Sigmoid colon (tissue), 6 donors: ENCODE measurements at regions not wholly inside any gene's neighbourhood (a gene's known extent, or its start where the extent isn't known, plus 50 kb on each side); places are given as distances from the start of the nearest gene placed in this dataset.

ENCODE experiments used
- DNase-seq: peaks from one replicate; pipeline ENCODE4 v3.0.0-alpha.2; 2019
- H3K27ac ChIP-seq, 4 donors: fragments of 200-600 bp; sonication (generic); one replicate each; pipeline ENCODE4 v1.5.1; 2016 to 2019; ENCODE audit warnings: mild to moderate bottlenecking in 1 of 4
- H3K27me3 ChIP-seq, 3 donors: fragments of 200-600 bp; sonication (generic); one replicate each; pipeline ENCODE4 v1.5.1; 2019; ENCODE audit warnings: mild to moderate bottlenecking in 1 of 3
- H3K36me3 ChIP-seq, 4 donors: fragments of 200-600 bp; sonication (generic); one replicate each; pipeline ENCODE4 v1.5.1; 2016 to 2019
- H3K4me1 ChIP-seq, 4 donors: fragments of 200-600 bp; sonication (generic); one replicate each; pipeline ENCODE4 v1.5.1; 2017 to 2019
- H3K4me3 ChIP-seq, 4 donors: fragments of 200-600 bp; sonication (generic); one replicate each; pipeline ENCODE4 v1.5.1; 2017 to 2019; ENCODE audit warnings: mild to moderate bottlenecking in 2 of 4, moderate library complexity in 1 of 4
- H3K9me3 ChIP-seq, 4 donors: fragments of 200-600 bp in 3 of 4; sonication (generic) in 3 of 4; one replicate each; pipeline versions ENCODE4 v1.5.1 to v1.6.1; 2013 to 2019
- CTCF ChIP-seq, 4 experiments: fragments of 450-650 bp in 3 of 4; fragments of 200-600 bp in 1 of 4; IDR thresholded peaks; one replicate each; pipeline ENCODE4 v1.5.1; 2016 to 2019; ENCODE audit warnings: antibody characterized with exemption in 4 of 4, mild to moderate bottlenecking in 3 of 4, moderate library complexity in 2 of 4
- EP300 ChIP-seq, 4 donors: sonication (generic); formaldehyde crosslinking; IDR thresholded peaks; one replicate each; pipeline ENCODE4 v1.6.1; 2017; ENCODE audit warnings: antibody characterized with exemption in 4 of 4
- POLR2A ChIP-seq, 2 donors: fragments of 450-650 bp; IDR thresholded peaks; one replicate each; pipeline ENCODE4 v1.6.1; 2016; ENCODE audit warnings: antibody characterized with exemption in 2 of 2, mild to moderate bottlenecking in 2 of 2, moderate library complexity in 2 of 2
- POLR2AphosphoS5 ChIP-seq, 4 donors: sonication (generic); formaldehyde crosslinking; IDR thresholded peaks; one replicate each; pipeline ENCODE4 v1.6.1; 2017; ENCODE audit warnings: antibody characterized with exemption in 4 of 4
- WGBS, 2 donors: extraction: QIAGEN DNeasy Blood & Tissue Kit; methylation state at CpG; one replicate each; pipeline ENCODE4 v1.1.7; 2013; 5-methylcytosine and 5-hydroxymethylcytosine counted together
- intact Hi-C: fragments of 100-400 bp; cut with DNase I; formaldehyde crosslinking; loops from one replicate; pipeline ENCODE4 v1.15.1; 2023
- donor health status: healthy with polysubstance abuse.
- donor health status: healthy.

DNA sequence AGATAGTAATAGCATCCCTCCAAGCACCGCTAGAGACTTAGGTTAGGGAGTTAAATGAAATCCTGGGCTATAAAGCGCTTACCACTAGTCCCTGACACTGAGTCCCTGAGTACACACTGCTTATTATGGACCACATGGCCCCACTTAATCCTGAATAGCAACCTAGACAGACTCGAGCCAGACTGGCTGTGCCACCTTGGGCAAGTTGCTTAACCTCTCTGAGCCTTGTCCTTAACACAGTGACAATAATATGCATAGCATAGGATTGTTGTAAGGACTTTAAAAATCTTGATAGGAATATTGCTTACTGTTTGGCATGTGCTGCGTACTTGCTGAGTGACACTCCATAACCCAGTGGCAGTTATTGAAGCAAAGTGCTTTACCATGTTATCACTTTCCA, 125.6 kb upstream of the SASH1 start:
- Histone ChIP-seq H3K4me1 (peaks cover 0 to 11% (median 10%) of the 10 kb centered on the region in 4 donors), H3K9me3 (no peaks in the 10 kb centered on the region), H3K27me3 (no peaks in the 10 kb centered on the region), H3K27ac (no peak overlapping the region), H3K4me3 (no peak overlapping the region), H3K36me3 (no peaks in the 10 kb centered on the region)
- intact Hi-C loops: no loop called here
- TF ChIP-seq CTCF (IDR thresholded peaks at IDR 0.05): no peak
- TF ChIP-seq EP300 (IDR thresholded peaks at IDR 0.05): no peak
- TF ChIP-seq POLR2A (IDR thresholded peaks at IDR 0.05): no peak
- no peak for TF ChIP-seq POLR2AphosphoS5 (IDR thresholded peaks at IDR 0.05)
- 93% methylated on average over 4 of the region's 4 CpGs for WGBS, 2 donors
- DNase-seq: no peak

DNA sequence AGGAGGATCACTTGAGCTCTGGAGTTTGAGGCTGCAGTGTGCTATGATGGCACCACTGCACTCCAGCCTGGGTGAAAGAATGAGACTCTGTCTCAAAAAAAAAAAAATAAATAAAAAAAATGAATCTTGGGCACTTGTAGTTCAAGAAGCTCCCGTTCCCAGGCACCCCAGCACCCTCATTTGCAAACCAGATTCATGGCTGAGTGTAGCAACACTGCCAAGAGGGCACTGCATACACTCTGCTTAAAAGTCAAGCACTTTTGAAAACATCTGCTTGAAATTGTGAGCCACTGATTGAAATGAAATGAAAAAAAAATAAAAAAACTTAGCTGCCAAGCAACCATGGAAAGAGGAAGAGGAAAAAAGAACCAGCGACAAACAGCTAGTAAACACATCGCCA, 124.7 kb upstream of the SASH1 start:
- WGBS, 2 donors: 52 to 75% methylated on average over 3 of the region's 3 CpGs
- no peak for TF ChIP-seq POLR2A (IDR thresholded peaks at IDR 0.05)
- no peak for TF ChIP-seq CTCF (IDR thresholded peaks at IDR 0.05)
- TF ChIP-seq POLR2AphosphoS5 (IDR thresholded peaks at IDR 0.05): no peak
- no peak for TF ChIP-seq EP300 (IDR thresholded peaks at IDR 0.05)
- intact Hi-C loops: no loop called here

GRCh38 chr6:148218542-148219258, 123.9 kb upstream of the SASH1 start:
- whole genome bisulfite sequencing, 2 donors: 80 to 87% methylated on average over 3 of the region's 3 CpGs
- intact Hi-C loops: no loop called here
- H3K27ac ChIP-seq: no peak overlapping the region
- H3K4me3 ChIP-seq: no peak overlapping the region
- TF ChIP-seq EP300 (IDR thresholded peaks at IDR 0.05): no peak
- TF ChIP-seq POLR2AphosphoS5 (IDR thresholded peaks at IDR 0.05): no peak
- no peak for TF ChIP-seq CTCF (IDR thresholded peaks at IDR 0.05)
- TF ChIP-seq POLR2A (IDR thresholded peaks at IDR 0.05): no peak
- peaks cover 0 to 11% (median 10%) of the 10 kb centered on the region in 4 donors for H3K4me1 ChIP-seq
- H3K9me3 ChIP-seq: no peaks in the 10 kb centered on the region
- H3K27me3 ChIP-seq: no peaks in the 10 kb centered on the region
- no peaks in the 10 kb centered on the region for H3K36me3 ChIP-seq
- no peak for DNase-seq

More for the DNA sequence above, 124.7 kb upstream of the SASH1 start:
- Histone ChIP-seq H3K9me3 (no peaks in the 10 kb centered on the region), H3K4me1 (peaks cover 0 to 11% (median 10%) of the 10 kb centered on the region in 4 donors), H3K4me3 (no peak overlapping the region), H3K27me3 (no peaks in the 10 kb centered on the region), H3K27ac (no peak overlapping the region), H3K36me3 (no peaks in the 10 kb centered on the region)
- no peak for DNase-seq

- no peaks in the 10 kb centered on the region for H3K9me3 ChIP-seq
- 32 to 48% methylated on average over 6 of the region's 6 CpGs for WGBS, 2 donors
- intact Hi-C loops: no loop called here
Measured at GRCh38 chr6:148221196-148221979, 121.2 kb upstream of the SASH1 start.

More at GRCh38 chr6:148221196-148221979, 121.2 kb upstream of the SASH1 start:
- H3K4me3 ChIP-seq: no peak overlapping the region
- DNase-seq: no peak
- peaks cover 0 to 11% (median 10%) of the 10 kb centered on the region in 4 donors for H3K4me1 ChIP-seq
- H3K36me3 ChIP-seq: no peaks in the 10 kb centered on the region
- no peak for TF ChIP-seq POLR2AphosphoS5 (IDR thresholded peaks at IDR 0.05)
- TF ChIP-seq CTCF (IDR thresholded peaks at IDR 0.05): no peak
- no peak for TF ChIP-seq EP300 (IDR thresholded peaks at IDR 0.05)
- TF ChIP-seq POLR2A (IDR thresholded peaks at IDR 0.05): no peak
- H3K27me3 ChIP-seq: no peaks in the 10 kb centered on the region
- H3K27ac ChIP-seq: no peak overlapping the region
